PC-9 (cell line): ENCODE measurements at regions not wholly inside any gene's neighbourhood (a gene's known extent, or its start where the extent isn't known, plus 50 kb on each side); places are given as distances from the start of the nearest gene placed in this dataset.
"Not testable (repeated sequence)": the region's sequence is repeated elsewhere in the genome, so short reads cannot be mapped to it uniquely, and the experiment has no call there.

Experiments
- BruUV-seq: library from RNA; stranded (reverse); fragments of 400-500 nt; replicated peaks from 2 replicates; lab custom pipeline; 2021; lab: Mats Ljungman, UMichigan
- CTCF ChIA-PET: fragments of 300-600 bp; sonication (Branson Sonifier 250); formaldehyde crosslinking; loops from one replicate; lab custom pipeline; 2022; ENCODE audit warnings: antibody characterized with exemption; lab: Charles Lee
- POLR2A ChIA-PET: fragments of 300-600 bp; sonication (Branson Sonifier 250); formaldehyde crosslinking; loops from one replicate; lab custom pipeline; 2022; ENCODE audit warnings: antibody characterized with exemption; ENCODE audit not compliant: unreplicated experiment; lab: Charles Lee
- DNase-seq, 2 experiments: peaks; one replicate each; pipeline versions ENCODE4 v3.0.0 to v3.0.0-alpha.2; 2015 to 2022; ENCODE audit warnings: mixed read lengths in 1 of 2
- H2AFZ ChIP-seq: fragments of 200-600 bp; sonication (generic); 2 replicates; pipeline ENCODE4 v1.8.1; 2017; ENCODE audit warnings: antibody characterized with exemption
- H3F3A ChIP-seq: fragments of 200-600 bp; sonication (generic); 2 replicates; pipeline ENCODE4 v1.8.1; 2017; ENCODE audit warnings: antibody characterized with exemption, mild to moderate bottlenecking, low read depth; ENCODE audit not compliant: insufficient read depth
- H3K27ac ChIP-seq: fragments of 200-600 bp; sonication (generic); 2 replicates; pipeline ENCODE4 v1.6.1; 2016; ENCODE audit warnings: mixed run types
- H3K27me3 ChIP-seq: fragments of 200-600 bp; sonication (generic); 2 replicates; pipeline ENCODE4 v1.6.1; 2016; ENCODE audit warnings: low read depth, mixed run types; ENCODE audit not compliant: insufficient read depth
- H3K36me3 ChIP-seq: fragments of 200-600 bp; sonication (generic); 2 replicates; pipeline ENCODE4 v1.6.1; 2016; ENCODE audit warnings: low read depth, mixed run types
- H3K4me1 ChIP-seq: fragments of 200-600 bp; sonication (generic); replicated peaks from 2 replicates; pipeline ENCODE4 v1.6.1; 2016; ENCODE audit warnings: mixed run types; ENCODE audit not compliant: insufficient read depth
- H3K4me2 ChIP-seq: fragments of 200-600 bp; sonication (generic); 2 replicates; pipeline ENCODE4 v1.6.1; 2017; ENCODE audit warnings: mixed run types
- H3K4me3 ChIP-seq: fragments of 200-600 bp; sonication (generic); 2 replicates; pipeline ENCODE4 v1.6.1; 2016; ENCODE audit warnings: mixed run types
- H3K79me2 ChIP-seq: fragments of 200-600 bp; sonication (generic); 2 replicates; pipeline ENCODE4 v1.6.1; 2017; ENCODE audit warnings: low read depth, mixed run types
- H3K9me2 ChIP-seq: fragments of 200-600 bp; sonication (generic); 2 replicates; pipeline ENCODE4 v1.8.1; 2017; ENCODE audit warnings: mild to moderate bottlenecking; ENCODE audit not compliant: insufficient read depth
- H3K9me3 ChIP-seq: fragments of 200-600 bp; sonication (generic); 2 replicates; pipeline ENCODE4 v1.8.1; 2016; ENCODE audit warnings: low read depth; ENCODE audit not compliant: insufficient read depth
- H4K20me1 ChIP-seq: fragments of 200-600 bp; sonication (generic); 2 replicates; pipeline ENCODE4 v1.8.1; 2017; ENCODE audit not compliant: insufficient read depth
- intact Hi-C: fragments of 100-400 bp; cut with micrococcal nuclease; formaldehyde crosslinking; loops from one replicate; pipeline ENCODE4 v1.10.0; 2022; ENCODE audit not compliant: unreplicated experiment

GRCh38 chr1:120648915-120649623 is 74.7 kb upstream of the NBPF26 start:
- BruUV-seq, H3K4me3 ChIP-seq, DNase-seq, H4K20me1 ChIP-seq, POLR2A ChIA-PET, CTCF ChIA-PET, H3K36me3 ChIP-seq, intact Hi-C loops, H3K79me2 ChIP-seq, H2AFZ ChIP-seq, H3K27ac ChIP-seq, H3K4me2 ChIP-seq, H3K27me3 ChIP-seq, H3K4me1 ChIP-seq, H3K9me2 ChIP-seq, H3F3A ChIP-seq, H3K9me3 ChIP-seq: not testable (repeated sequence)

DNA sequence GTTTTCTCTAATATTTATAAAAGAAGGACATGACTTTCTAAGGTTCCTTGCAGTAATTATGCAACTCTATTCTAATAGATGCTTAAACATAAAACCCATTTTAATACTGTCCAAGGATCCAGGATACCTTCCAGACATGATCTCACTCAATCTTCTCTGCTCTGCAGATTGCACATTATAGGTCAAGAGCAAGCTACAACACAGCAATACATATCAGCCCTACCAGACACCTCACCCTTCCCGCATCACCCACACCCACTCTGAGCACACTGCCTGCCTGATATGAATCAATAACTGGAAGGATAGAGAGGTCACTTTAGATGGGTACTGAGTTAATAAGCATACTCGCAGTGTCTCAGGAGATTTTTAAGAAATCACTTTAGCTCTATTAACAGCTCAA is 74.0 kb upstream of the NBPF26 start:
- H3F3A ChIP-seq, BruUV-seq, CTCF ChIA-PET: not testable (repeated sequence)

GRCh38 chr1:120654114-120654513 is 69.6 kb upstream of the NBPF26 start:
- H3K4me2 ChIP-seq, intact Hi-C loops, BruUV-seq, CTCF ChIA-PET, POLR2A ChIA-PET, H3K4me3 ChIP-seq, H3K9me3 ChIP-seq, H3K36me3 ChIP-seq, H3K27ac ChIP-seq, H3K4me1 ChIP-seq, H3K9me2 ChIP-seq, DNase-seq, H3K79me2 ChIP-seq, H3K27me3 ChIP-seq, H4K20me1 ChIP-seq, H3F3A ChIP-seq, H2AFZ ChIP-seq: not testable (repeated sequence)

More for the DNA sequence above, 74.0 kb upstream of the NBPF26 start:
- H3K9me3 ChIP-seq, H3K79me2 ChIP-seq, H3K36me3 ChIP-seq, intact Hi-C loops, H2AFZ ChIP-seq, H3K4me1 ChIP-seq, H3K9me2 ChIP-seq, H3K27ac ChIP-seq, DNase-seq, H3K27me3 ChIP-seq, POLR2A ChIA-PET, H3K4me2 ChIP-seq, H4K20me1 ChIP-seq, H3K4me3 ChIP-seq: not testable (repeated sequence)

- POLR2A ChIA-PET, H3K79me2 ChIP-seq, H2AFZ ChIP-seq, H4K20me1 ChIP-seq, H3K36me3 ChIP-seq, BruUV-seq, DNase-seq, H3K9me3 ChIP-seq, H3K9me2 ChIP-seq, H3K27me3 ChIP-seq, intact Hi-C loops, CTCF ChIA-PET, H3K4me2 ChIP-seq, H3F3A ChIP-seq, H3K4me1 ChIP-seq, H3K27ac ChIP-seq, H3K4me3 ChIP-seq: not testable (repeated sequence)
These were observed 68.4 kb upstream of the NBPF26 start for GRCh38 chr1:120655394-120655793.

GRCh38 chr1:120656116-120656515 is 67.6 kb upstream of the NBPF26 start:
- H3K4me3 ChIP-seq, H3K4me1 ChIP-seq, H4K20me1 ChIP-seq, CTCF ChIA-PET, H2AFZ ChIP-seq, BruUV-seq, H3K36me3 ChIP-seq, H3K79me2 ChIP-seq, H3K27ac ChIP-seq, H3K9me2 ChIP-seq, H3K27me3 ChIP-seq, POLR2A ChIA-PET, H3K4me2 ChIP-seq, DNase-seq, H3F3A ChIP-seq, H3K9me3 ChIP-seq, intact Hi-C loops: not testable (repeated sequence)

DNA sequence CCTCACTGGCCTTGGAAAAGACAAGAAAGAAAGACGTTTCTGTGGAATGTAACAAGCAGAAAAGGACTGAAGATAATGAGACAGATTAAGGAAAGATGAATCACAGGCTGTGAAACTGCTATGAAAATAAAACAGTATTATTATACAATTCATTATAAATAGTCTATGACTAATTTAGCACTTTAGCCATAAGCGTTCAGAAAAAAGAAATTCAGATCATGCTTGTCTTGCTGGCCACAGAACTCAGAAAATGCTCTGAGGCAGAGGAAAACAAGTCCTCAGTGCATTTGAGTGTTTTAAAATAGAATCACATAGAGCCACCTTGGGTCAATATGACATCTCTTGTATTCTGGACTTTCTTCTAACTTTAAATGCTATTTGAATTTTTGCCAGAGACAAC is 65.9 kb upstream of the NBPF26 start:
- H3K79me2 ChIP-seq, BruUV-seq, H2AFZ ChIP-seq, DNase-seq, POLR2A ChIA-PET, H3K36me3 ChIP-seq, intact Hi-C loops, H3K4me2 ChIP-seq, CTCF ChIA-PET, H3K27ac ChIP-seq, H3F3A ChIP-seq, H3K4me1 ChIP-seq, H3K4me3 ChIP-seq, H4K20me1 ChIP-seq, H3K27me3 ChIP-seq, H3K9me2 ChIP-seq, H3K9me3 ChIP-seq: not testable (repeated sequence)

DNA sequence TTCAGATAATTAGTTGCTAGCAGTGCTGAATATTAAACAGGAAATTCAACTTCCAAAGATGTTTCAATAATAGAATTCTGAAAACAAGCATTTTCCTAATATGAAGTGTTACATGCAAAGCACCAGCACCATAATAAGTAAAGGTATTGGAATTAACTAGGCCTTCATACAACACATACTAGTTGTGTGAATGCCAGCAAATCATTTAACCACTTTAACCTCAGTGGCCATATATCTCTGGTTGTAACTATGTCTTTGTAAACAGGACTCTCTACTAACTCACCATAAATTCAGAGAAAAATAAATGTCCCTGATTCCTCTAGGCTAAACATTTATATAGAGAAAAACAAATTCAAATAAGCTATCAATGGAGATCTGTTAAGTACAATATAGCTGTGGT is 65.1 kb upstream of the NBPF26 start:
- H3K27me3 ChIP-seq, BruUV-seq, CTCF ChIA-PET, H3K27ac ChIP-seq, intact Hi-C loops, H3K4me3 ChIP-seq, H4K20me1 ChIP-seq, H3K4me2 ChIP-seq, H3K9me2 ChIP-seq, H3K9me3 ChIP-seq, H3K79me2 ChIP-seq, DNase-seq, H2AFZ ChIP-seq, POLR2A ChIA-PET, H3K36me3 ChIP-seq, H3K4me1 ChIP-seq, H3F3A ChIP-seq: not testable (repeated sequence)
